Hepatocyte (in vitro differentiated cells): ENCODE measurements at regions not wholly inside any gene's neighbourhood (a gene's known extent, or its start where the extent isn't known, plus 50 kb on each side); places are given as distances from the start of the nearest gene placed in this dataset.

Experiments
- DNase-seq: peaks from one replicate; pipeline ENCODE4 v3.0.0-alpha.2; 2016; ENCODE audit warnings: low spot score
- H2AFZ ChIP-seq: fragments of 200-600 bp; sonication (generic); 2 replicates; pipeline ENCODE4 v1.6.0; 2016; ENCODE audit warnings: antibody characterized with exemption, mild to moderate bottlenecking
- H3K27ac ChIP-seq: fragments of 200-600 bp; sonication (generic); 2 replicates; pipeline ENCODE4 v1.5.1; 2016; ENCODE audit warnings: mild to moderate bottlenecking
- H3K27me3 ChIP-seq: fragments of 200-600 bp; sonication (generic); 2 replicates; pipeline ENCODE4 v1.6.1; 2016
- H3K36me3 ChIP-seq: fragments of 200-600 bp; sonication (generic); replicated peaks from 2 replicates; pipeline ENCODE4 v1.5.1; 2016; ENCODE audit warnings: low read depth; ENCODE audit not compliant: insufficient read depth
- H3K4me1 ChIP-seq: fragments of 200-600 bp; sonication (generic); 2 replicates; pipeline ENCODE4 v1.5.1; 2016; ENCODE audit warnings: mild to moderate bottlenecking, moderate library complexity; ENCODE audit not compliant: insufficient read depth
- H3K4me2 ChIP-seq: fragments of 200-600 bp; sonication (generic); 2 replicates; pipeline ENCODE4 v1.6.0; 2016
- H3K4me3 ChIP-seq: fragments of 200-600 bp; sonication (generic); 2 replicates; pipeline ENCODE4 v1.5.1; 2016; ENCODE audit warnings: mild to moderate bottlenecking
- H3K79me2 ChIP-seq: fragments of 200-600 bp; sonication (generic); 2 replicates; pipeline ENCODE4 v1.6.0; 2017; ENCODE audit warnings: mild to moderate bottlenecking
- H3K9me2 ChIP-seq: fragments of 200-600 bp; sonication (generic); replicated peaks from 2 replicates; pipeline ENCODE4 v1.6.0; 2017; ENCODE audit warnings: mild to moderate bottlenecking; ENCODE audit not compliant: insufficient read depth
- H3K9me3 ChIP-seq: fragments of 200-600 bp; sonication (generic); 2 replicates; pipeline ENCODE4 v1.5.1; 2016; ENCODE audit warnings: low read depth, mild to moderate bottlenecking
- H4K20me1 ChIP-seq: fragments of 200-600 bp; sonication (generic); 2 replicates; pipeline ENCODE4 v1.6.0; 2016; ENCODE audit warnings: mild to moderate bottlenecking; ENCODE audit not compliant: insufficient read depth, poor library complexity, severe bottlenecking
- CTCF ChIP-seq: fragments of 200-600 bp; sonication (generic); IDR thresholded peaks from 2 replicates; pipeline ENCODE4 v1.5.1; 2016; ENCODE audit warnings: antibody characterized with exemption, mild to moderate bottlenecking; ENCODE audit not compliant: poor library complexity
- EZH2 ChIP-seq: fragments of 200-600 bp; sonication (generic); IDR thresholded peaks from 2 replicates; pipeline ENCODE4 v1.6.1; 2016; ENCODE audit warnings: antibody characterized with exemption, mild to moderate bottlenecking, borderline replicate concordance
- EZH2phosphoT487 ChIP-seq: fragments of 200-600 bp; sonication (generic); IDR thresholded peaks from one replicate; pipeline ENCODE4 v1.6.1; 2018; ENCODE audit warnings: antibody characterized with exemption, mild to moderate bottlenecking, low read depth, moderate library complexity; ENCODE audit not compliant: unreplicated experiment, severe bottlenecking
- WGBS: methylation state at CpG from one replicate; pipeline ENCODE4 v1.1.6; 2016; ENCODE audit warnings: low lambda C conversion rate; ENCODE audit errors: missing lambda C conversion rate; 5-methylcytosine and 5-hydroxymethylcytosine counted together

GRCh38 chr9:3677541-3677940 lies 151.7 kb upstream of the RFX3 start:
- Histone ChIP-seq H3K4me2 (no peak overlapping the region), H3K9me2 (no peaks in the 10 kb centered on the region), H2AFZ (no peak overlapping the region), H4K20me1 (no peaks in the 10 kb centered on the region), H3K4me1 (peaks cover 10% of the 10 kb centered on the region), H3K36me3 (no peaks in the 10 kb centered on the region), H3K27me3 (no peaks in the 10 kb centered on the region), H3K4me3 (no peak overlapping the region), H3K27ac (no peak overlapping the region), H3K79me2 (no peaks in the 10 kb centered on the region), H3K9me3 (no peaks in the 10 kb centered on the region)
- no peak for DNase-seq
- TF ChIP-seq EZH2phosphoT487 (no peak), CTCF (no peak), EZH2 (no peak)
- 79% methylated on average over 4 of the region's 4 CpGs for WGBS

- Histone ChIP-seq H3K4me3 (no peak overlapping the region), H3K4me1 (peaks cover 10% of the 10 kb centered on the region), H3K9me2 (no peaks in the 10 kb centered on the region), H4K20me1 (no peaks in the 10 kb centered on the region), H3K27ac (no peak overlapping the region), H3K9me3 (no peaks in the 10 kb centered on the region), H3K4me2 (no peak overlapping the region), H3K79me2 (no peaks in the 10 kb centered on the region), H3K36me3 (no peaks in the 10 kb centered on the region), H2AFZ (no peak overlapping the region), H3K27me3 (no peaks in the 10 kb centered on the region)
- no peak for TF ChIP-seq EZH2
- TF ChIP-seq EZH2phosphoT487, result no peak
- TF ChIP-seq CTCF, result no peak
- no peak for DNase-seq
- WGBS, result 48% methylated on average over 3 of the region's 3 CpGs
These were observed 151.0 kb upstream of the RFX3 start for GRCh38 chr9:3676766-3677165.

- DNase-seq, result no peak
- TF ChIP-seq CTCF (no peak), EZH2phosphoT487 (no peak), EZH2 (no peak)
- 73% methylated on average over 2 of the region's 2 CpGs for WGBS
- Histone ChIP-seq H3K27ac (no peak overlapping the region), H3K4me1 (peaks cover 10% of the 10 kb centered on the region), H4K20me1 (no peaks in the 10 kb centered on the region), H2AFZ (no peak overlapping the region), H3K4me2 (no peak overlapping the region), H3K79me2 (no peaks in the 10 kb centered on the region), H3K9me3 (no peaks in the 10 kb centered on the region), H3K9me2 (no peaks in the 10 kb centered on the region), H3K27me3 (no peaks in the 10 kb centered on the region), H3K36me3 (no peaks in the 10 kb centered on the region), H3K4me3 (no peak overlapping the region)
These were observed 150.1 kb upstream of the RFX3 start for GRCh38 chr9:3675946-3676345.

- 57% methylated on average over 5 of the region's 5 CpGs for WGBS
These were observed 148.8 kb upstream of the RFX3 start for GRCh38 chr9:3674561-3674960.

More at GRCh38 chr9:3674561-3674960, 148.8 kb upstream of the RFX3 start:
- Histone ChIP-seq H3K27me3 (no peaks in the 10 kb centered on the region), H3K9me2 (no peaks in the 10 kb centered on the region), H3K4me3 (no peak overlapping the region), H3K4me2 (no peak overlapping the region), H3K79me2 (no peaks in the 10 kb centered on the region), H4K20me1 (no peaks in the 10 kb centered on the region), H3K4me1 (peaks cover 10% of the 10 kb centered on the region), H3K27ac (no peak overlapping the region), H3K36me3 (no peaks in the 10 kb centered on the region), H2AFZ (no peak overlapping the region), H3K9me3 (no peaks in the 10 kb centered on the region)
- TF ChIP-seq EZH2phosphoT487, result no peak
- no peak for DNase-seq
